Spleen (tissue), 11 donors: ENCODE measurements at regions not wholly inside any gene's neighbourhood (a gene's known extent, or its start where the extent isn't known, plus 50 kb on each side); places are given as distances from the start of the nearest gene placed in this dataset.

ENCODE experiments used
- DNase-seq: peaks from one replicate; pipeline ENCODE4 v3.0.0-alpha.2; 2020
- H3K27ac ChIP-seq, 8 donors: fragments of 200-600 bp; sonication (generic) in 7 of 8; 1 replicate in 4 of 8; 2 replicates in 4 of 8; pipeline versions ENCODE4 v1.5.0 to v1.8.0; 2016 to 2021; ENCODE audit warnings: inconsistent platforms in 4 of 8, mild to moderate bottlenecking in 4 of 8, moderate library complexity in 1 of 8
- H3K27me3 ChIP-seq, 7 donors: fragments of 200-600 bp; sonication (generic) in 6 of 7; replicated peaks in 1 of 7; 1 replicate in 4 of 7; 2 replicates in 3 of 7; pipeline versions ENCODE4 v1.5.0 to v1.8.0; 2016 to 2021; ENCODE audit warnings: inconsistent platforms in 3 of 7, mild to moderate bottlenecking in 1 of 7
- H3K36me3 ChIP-seq, 6 donors: fragments of 200-600 bp; sonication (generic) in 5 of 6; 1 replicate in 4 of 6; 2 replicates in 2 of 6; pipeline versions ENCODE4 v1.5.0 to v1.8.0; 2016 to 2021; ENCODE audit warnings: inconsistent platforms in 2 of 6
- H3K4me1 ChIP-seq, 6 donors: fragments of 200-600 bp; sonication (generic) in 5 of 6; 1 replicate in 3 of 6; 2 replicates in 3 of 6; pipeline versions ENCODE4 v1.5.0 to v1.8.0; 2016 to 2021; ENCODE audit warnings: inconsistent platforms in 3 of 6
- H3K4me3 ChIP-seq, 8 donors: fragments of 200-600 bp; sonication (generic) in 7 of 8; 1 replicate in 4 of 8; 2 replicates in 4 of 8; pipeline versions ENCODE4 v1.5.0 to v1.8.0; 2016 to 2021; ENCODE audit warnings: inconsistent platforms in 4 of 8, mild to moderate bottlenecking in 4 of 8, moderate library complexity in 2 of 8
- H3K9me3 ChIP-seq, 8 donors: fragments of 200-600 bp; sonication (generic) in 7 of 8; 1 replicate in 4 of 8; 2 replicates in 4 of 8; pipeline versions ENCODE4 v1.5.0 to v1.8.0; 2016 to 2021; ENCODE audit warnings: inconsistent platforms in 4 of 8
- CTCF ChIP-seq, 11 experiments: fragments of 200-600 bp in 7 of 11; fragments of 450-650 bp in 4 of 11; sonication (generic) in 4 of 11; IDR thresholded peaks in 8 of 11; conservative IDR thresholded peaks in 3 of 11; 1 replicate in 7 of 11; 2 replicates in 4 of 11; pipeline versions ENCODE4 v1.4.0 to v1.8.0; 2016 to 2021; ENCODE audit warnings: antibody characterized with exemption in 11 of 11, inconsistent platforms in 4 of 11, mild to moderate bottlenecking in 1 of 11
- POLR2A ChIP-seq, 3 donors: fragments of 450-650 bp; IDR thresholded peaks; one replicate each; pipeline ENCODE4 v1.5.1; 2017; ENCODE audit warnings: antibody characterized with exemption in 3 of 3, mild to moderate bottlenecking in 1 of 3
- POLR2AphosphoS5 ChIP-seq, 3 donors: sonication (generic); formaldehyde crosslinking; IDR thresholded peaks; one replicate each; pipeline ENCODE4 v1.5.1; 2017; ENCODE audit warnings: antibody characterized with exemption in 3 of 3
- WGBS, 5 donors: extraction: QIAGEN DNeasy Blood & Tissue Kit in 3 of 5; methylation state at CpG; one replicate each; pipeline versions ENCODE4 v1.1.5 to v1.1.7; 2013 to 2018; 5-methylcytosine and 5-hydroxymethylcytosine counted together
- intact Hi-C: fragments of 100-400 bp; cut with DNase I; formaldehyde crosslinking; loops from one replicate; pipeline ENCODE4 v1.15.0; 2023; ENCODE audit warnings: low total_unique reads
- donor health status: healthy with polysubstance abuse.
- donor health status: DM: no; HTN: no; CAD: no; lungs with moderate emphysema.
- donor health status: DM: no; HTN: no; CAD: no.
- donor health status: Bipolar disorder and iron deficiency.
- donor health status: healthy.
- donor health status: DM: no; HTN: no; CAD: no.
- donor health status: DM: yes; HTN: yes; CAD: no.

DNA sequence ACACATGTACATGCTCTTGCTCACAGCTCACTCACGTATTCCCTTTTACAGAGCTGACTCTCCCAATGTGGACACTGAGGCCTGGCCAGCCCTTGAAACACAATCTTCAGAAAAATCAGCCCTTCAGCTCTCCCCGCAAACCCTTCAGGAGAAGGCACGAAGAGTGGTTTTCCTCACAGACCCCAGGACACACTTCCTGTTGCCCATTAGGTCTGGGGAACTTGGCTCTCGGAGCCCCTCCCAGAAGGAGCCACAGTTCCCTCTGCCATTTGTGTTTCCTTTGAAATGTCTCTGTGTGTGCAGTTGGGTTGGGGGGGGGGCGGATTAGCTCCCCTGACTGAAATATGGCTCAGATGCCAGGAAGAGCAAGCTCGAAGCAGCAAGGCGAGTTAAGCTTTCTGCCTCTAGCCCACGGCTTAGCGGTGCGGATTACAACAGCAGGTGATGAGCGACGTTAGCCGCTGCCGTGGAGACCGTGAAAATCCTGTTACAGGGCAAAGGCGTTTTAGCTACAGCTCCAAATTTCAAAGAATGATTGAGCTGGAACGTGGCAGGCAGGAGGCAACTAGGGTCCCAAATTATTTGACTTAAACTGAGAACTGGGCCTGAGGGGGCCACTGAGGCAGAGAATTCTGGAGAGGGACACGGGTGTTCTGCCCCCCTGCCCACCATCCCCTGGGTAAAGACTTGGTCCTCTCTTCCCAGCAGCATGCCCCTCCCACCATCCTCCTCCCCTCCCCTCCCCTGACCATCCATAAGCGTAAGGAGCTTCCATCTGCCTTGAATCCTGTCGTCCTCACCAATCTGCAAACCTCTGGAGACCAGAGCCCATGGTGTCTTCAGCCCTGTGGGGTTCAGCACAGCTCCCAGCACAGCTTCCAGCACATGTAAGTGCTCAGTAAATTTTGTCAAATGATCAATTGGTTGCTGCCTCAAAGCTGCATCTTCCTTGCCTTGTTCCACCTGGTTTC, 598.6 kb downstream of the BUD13 start:
- Histone ChIP-seq H3K36me3 (no peaks in the 10 kb centered on the region), H3K27me3 (peaks cover 0 to 28% (median 0%) of the 10 kb centered on the region in 7 donors), H3K4me3 (no peak overlapping the region), H3K27ac (no peak overlapping the region), H3K4me1 (peaks cover 0 to 4% (median 0%) of the 10 kb centered on the region in 6 donors), H3K9me3 (no peaks in the 10 kb centered on the region)
- 38 to 67% (median 56%) methylated on average over 20 of the region's 20 CpGs for WGBS, 5 donors
- TF ChIP-seq CTCF (IDR thresholded peaks at IDR 0.05 in 8 of 11, conservative IDR thresholded peaks at IDR 0.05 in 3 of 11) (no peak), POLR2A (IDR thresholded peaks at IDR 0.05) (no peak), POLR2AphosphoS5 (IDR thresholded peaks at IDR 0.05) (no peak)
- intact Hi-C loops: no loop called here
- no peak for DNase-seq

GRCh38 chr11:116173506-116173905, 599.3 kb downstream of the BUD13 start:
- no peaks in the 10 kb centered on the region for H3K9me3 ChIP-seq
- TF ChIP-seq CTCF (IDR thresholded peaks at IDR 0.05 in 8 of 11, conservative IDR thresholded peaks at IDR 0.05 in 3 of 11) (no peak), POLR2AphosphoS5 (IDR thresholded peaks at IDR 0.05) (no peak), POLR2A (IDR thresholded peaks at IDR 0.05) (no peak)
- 74 to 89% (median 81%) methylated on average over 4 of the region's 4 CpGs for WGBS, 5 donors
- no peak overlapping the region for H3K4me3 ChIP-seq
- DNase-seq: no peak
- no peaks in the 10 kb centered on the region for H3K36me3 ChIP-seq
- no peak overlapping the region for H3K27ac ChIP-seq
- peaks cover 0 to 4% (median 0%) of the 10 kb centered on the region in 6 donors for H3K4me1 ChIP-seq
- H3K27me3 ChIP-seq: peaks cover 0 to 26% (median 0%) of the 10 kb centered on the region in 7 donors
- intact Hi-C loops: no loop called here

DNA sequence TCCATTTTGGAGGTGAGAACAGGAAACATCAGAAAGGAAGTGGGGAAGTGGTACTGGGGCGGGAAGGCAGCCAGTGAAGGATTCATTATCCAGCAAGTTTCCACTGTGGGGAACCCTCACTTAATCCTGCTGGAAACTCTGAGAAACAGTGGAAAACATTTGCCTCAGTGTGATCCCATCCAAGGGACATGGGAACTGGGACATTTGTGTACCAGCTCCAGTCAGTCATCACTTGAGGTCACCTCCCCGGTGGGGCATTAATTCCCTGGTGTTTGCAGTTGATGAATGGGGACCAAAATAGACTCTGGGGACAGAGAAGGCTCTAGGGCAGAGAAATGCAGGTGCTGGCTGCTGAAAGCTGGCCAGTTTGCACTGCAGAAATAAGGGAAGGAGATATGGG, 599.9 kb downstream of the BUD13 start:
- Histone ChIP-seq H3K36me3 (no peaks in the 10 kb centered on the region), H3K27ac (no peak overlapping the region), H3K27me3 (peaks cover 0 to 28% (median 0%) of the 10 kb centered on the region in 7 donors), H3K4me3 (no peak overlapping the region), H3K9me3 (no peaks in the 10 kb centered on the region), H3K4me1 (peaks cover 0 to 4% (median 0%) of the 10 kb centered on the region in 6 donors)
- TF ChIP-seq POLR2A (IDR thresholded peaks at IDR 0.05) (no peak), POLR2AphosphoS5 (IDR thresholded peaks at IDR 0.05) (no peak), CTCF (IDR thresholded peaks at IDR 0.05 in 8 of 11, conservative IDR thresholded peaks at IDR 0.05 in 3 of 11) (no peak)
- intact Hi-C loops: no loop called here
- WGBS, 5 donors: 45 to 61% (median 54%) methylated on average over 2 of the region's 2 CpGs
- DNase-seq: no peak

- Histone ChIP-seq H3K4me3 (no peak overlapping the region), H3K27me3 (peaks cover 0 to 33% (median 0%) of the 10 kb centered on the region in 7 donors), H3K36me3 (no peaks in the 10 kb centered on the region), H3K27ac (no peak overlapping the region), H3K4me1 (peaks cover 0 to 4% (median 0%) of the 10 kb centered on the region in 6 donors), H3K9me3 (no peaks in the 10 kb centered on the region)
- no peak for DNase-seq
- intact Hi-C loops: no loop called here
- WGBS, 5 donors: 36 to 93% (median 78%) methylated on average over 1 to 3 of the region's 3 CpGs
- TF ChIP-seq POLR2AphosphoS5 (IDR thresholded peaks at IDR 0.05) (no peak), CTCF (IDR thresholded peaks at IDR 0.05 in 8 of 11, conservative IDR thresholded peaks at IDR 0.05 in 3 of 11) (no peak), POLR2A (IDR thresholded peaks at IDR 0.05) (no peak)
Observed at GRCh38 chr11:116172156-116172555, 600.6 kb downstream of the BUD13 start.
